AG09309 (cell line): ENCODE measurements at regions not wholly inside any gene's neighbourhood (a gene's known extent, or its start where the extent isn't known, plus 50 kb on each side); places are given as distances from the start of the nearest gene placed in this dataset.

Experiments used
- DNase-seq: peaks from one replicate; pipeline ENCODE4 v3.0.0-alpha.2; 2010; ENCODE audit warnings: low read depth
- H3K4me3 ChIP-seq: 2 replicates; pipeline ENCODE4 v1.5.1; 2011; ENCODE audit warnings: mild to moderate bottlenecking, low read depth, low read length, moderate library complexity; ENCODE audit not compliant: control insufficient read depth
- CTCF ChIP-seq: IDR thresholded peaks from 2 replicates; pipeline ENCODE4 v1.5.1; 2011; ENCODE audit warnings: mild to moderate bottlenecking, low read depth, low read length, inconsistent platforms; ENCODE audit not compliant: insufficient read depth, control insufficient read depth; ENCODE audit errors: missing control alignments

GRCh38 chr11:33534575-33534974, 166.1 kb downstream of the C11orf91 start:
- no peak overlapping the region for H3K4me3 ChIP-seq
- no peak for DNase-seq
- TF ChIP-seq CTCF: no peak

- H3K4me3 ChIP-seq: no peak overlapping the region
- no peak for TF ChIP-seq CTCF
- DNase-seq: no peak
These were observed 167.1 kb downstream of the C11orf91 start for GRCh38 chr11:33533386-33534052.

DNA sequence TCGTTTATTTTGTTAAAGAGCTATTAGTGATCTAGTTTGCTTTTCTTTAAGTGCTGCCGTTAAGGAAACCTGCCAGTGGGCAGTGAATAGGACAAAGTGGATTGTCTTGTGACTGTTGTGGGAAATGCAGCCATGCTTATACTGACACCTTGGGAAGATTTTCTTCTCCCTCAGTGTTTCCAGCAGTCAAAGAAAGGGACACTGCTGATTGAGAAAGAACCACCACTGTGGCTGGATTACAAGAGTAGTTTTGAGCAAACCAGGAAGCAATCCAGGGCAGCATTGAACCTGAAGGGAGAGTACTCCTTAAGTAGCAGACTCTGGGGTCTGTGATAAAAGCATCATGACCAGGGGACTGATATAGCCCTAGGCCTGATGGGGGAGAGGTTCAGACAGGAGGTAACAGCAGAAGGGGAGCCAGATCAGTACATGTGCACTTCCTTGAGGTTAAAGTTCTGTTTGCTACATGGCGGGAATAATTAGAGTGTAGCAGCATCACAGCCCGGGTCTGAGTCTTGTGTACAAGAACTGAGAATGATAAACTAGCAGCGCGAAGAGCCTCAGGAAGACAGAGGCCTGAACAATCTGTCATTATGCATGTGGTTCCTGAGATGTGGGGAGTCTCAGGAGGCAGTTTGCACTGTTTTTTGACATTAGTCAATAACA, 167.8 kb downstream of the C11orf91 start:
- no peak for DNase-seq
- H3K4me3 ChIP-seq: no peak overlapping the region
- TF ChIP-seq CTCF: no peak

DNA sequence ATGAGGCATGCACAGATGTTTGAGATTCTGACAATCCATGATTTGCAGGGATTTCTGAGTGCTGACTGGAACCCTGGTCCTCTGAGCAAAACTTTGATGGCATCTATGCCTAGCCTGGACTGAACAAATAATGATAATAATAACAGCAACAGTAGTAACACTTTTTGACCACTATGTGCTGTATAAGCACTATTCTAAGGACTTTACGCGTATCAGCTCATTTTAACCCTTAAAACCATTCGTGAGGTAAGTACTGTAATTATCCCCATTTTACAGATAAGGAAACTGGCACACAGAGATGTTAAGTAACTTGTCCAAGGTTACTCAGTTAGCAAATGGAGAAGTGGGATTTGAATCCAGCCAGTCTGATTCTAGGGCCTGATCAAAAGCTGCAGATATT, 168.4 kb downstream of the C11orf91 start:
- DNase-seq: no peak
- no peak for TF ChIP-seq CTCF
- H3K4me3 ChIP-seq: no peak overlapping the region

DNA sequence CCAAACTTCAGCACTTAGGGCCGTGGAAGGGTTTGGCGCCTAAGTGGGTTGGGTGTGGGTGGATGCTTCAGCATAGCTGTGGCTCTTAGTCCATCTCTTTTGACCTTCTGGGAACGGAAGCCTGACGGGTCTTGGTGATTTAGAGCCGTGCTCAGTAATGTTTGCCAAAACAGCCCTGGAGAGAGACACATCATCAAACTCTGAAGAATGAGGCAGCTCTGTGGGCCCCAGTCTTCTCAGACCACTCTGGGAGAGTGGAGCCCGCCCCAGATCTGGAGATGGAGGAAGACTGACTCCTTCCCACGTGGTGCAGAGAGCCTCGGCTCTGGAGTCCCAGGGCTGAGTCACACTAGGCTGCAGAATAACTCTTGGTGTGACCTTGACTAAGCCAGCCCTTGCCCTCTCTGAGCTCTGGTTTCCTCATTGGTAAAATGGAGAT, 168.9 kb downstream of the C11orf91 start:
- TF ChIP-seq CTCF: no peak
- DNase-seq: peak; percentile 92
- H3K4me3 ChIP-seq: no peak overlapping the region; the same call in 1 of the 2 replicates

DNA sequence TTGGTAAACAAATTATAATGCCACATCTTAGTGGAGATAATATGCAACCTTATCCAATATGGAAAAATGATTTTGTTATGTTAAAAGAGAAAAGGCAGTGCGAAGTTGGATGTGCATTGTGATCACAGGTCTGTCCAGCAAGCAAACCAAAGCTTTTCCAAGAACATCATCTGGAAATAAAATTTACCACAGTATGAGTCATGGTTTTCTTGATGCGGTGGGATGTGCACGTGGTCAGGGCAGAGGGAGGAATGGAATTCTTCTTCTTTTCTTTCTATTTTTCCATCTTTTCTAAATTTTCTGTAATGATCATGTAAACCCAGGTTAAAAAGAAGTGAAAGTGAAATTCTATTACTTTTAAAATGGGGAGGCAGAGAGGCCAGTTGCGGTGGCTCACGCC, 169.8 kb downstream of the C11orf91 start:
- TF ChIP-seq CTCF: no peak
- peak overlapping the region; percentile 9 for H3K4me3 ChIP-seq
- DNase-seq: no peak
